Body of pancreas (tissue), 4 donors: ENCODE measurements at regions not wholly inside any gene's neighbourhood (a gene's known extent, or its start where the extent isn't known, plus 50 kb on each side); places are given as distances from the start of the nearest gene placed in this dataset.

Experiments
- CTCF ChIP-seq, 7 experiments: fragments of 450-650 bp in 4 of 7; fragments of 200-600 bp in 3 of 7; sonication (generic) in 3 of 7; IDR thresholded peaks; one replicate each; pipeline ENCODE4 v1.5.1; 2016 to 2019; ENCODE audit warnings: antibody characterized with exemption in 7 of 7
- POLR2A ChIP-seq, 3 donors: fragments of 450-650 bp; IDR thresholded peaks; one replicate each; pipeline ENCODE4 v1.6.1; 2016; ENCODE audit warnings: antibody characterized with exemption in 3 of 3, mild to moderate bottlenecking in 2 of 3

- no peak for TF ChIP-seq CTCF (IDR thresholded peaks at IDR 0.05)
- TF ChIP-seq POLR2A (IDR thresholded peaks at IDR 0.05): no peak
These were observed 540.3 kb downstream of the TLL1 start for GRCh38 chr4:166413356-166413755.
